GM19468 (cell line): ENCODE measurements at regions not wholly inside any gene's neighbourhood (a gene's known extent, or its start where the extent isn't known, plus 50 kb on each side); places are given as distances from the start of the nearest gene placed in this dataset.
"Not testable (repeated sequence)": the region's sequence is repeated elsewhere in the genome, so short reads cannot be mapped to it uniquely, and the experiment has no call there.

Experiments
- ATAC-seq: cut with Tn5 transposase; IDR thresholded peaks from one replicate; pipeline ENCODE4 v1.9.1; 2021; ENCODE audit warnings: mild to moderate bottlenecking, moderate library complexity, moderate number of reproducible peaks; ENCODE audit not compliant: unreplicated experiment; ENCODE audit errors: extremely low read depth

- ATAC-seq: not testable (repeated sequence)
Measured at GRCh38 chr2:230637486-230637885, 75.2 kb upstream of the CAB39 start.

GRCh38 chr2:230640540-230641011 is 72.1 kb upstream of the CAB39 start:
- no peak for ATAC-seq

- ATAC-seq: no peak
Measured at GRCh38 chr2:230642966-230643365, 69.7 kb upstream of the CAB39 start.

GRCh38 chr2:230643576-230644291 is 68.9 kb upstream of the CAB39 start:
- no peak for ATAC-seq

GRCh38 chr2:230644356-230644935 is 68.2 kb upstream of the CAB39 start:
- no peak for ATAC-seq

- ATAC-seq: no peak
Measured at GRCh38 chr2:230648356-230648755, 64.3 kb upstream of the CAB39 start.

GRCh38 chr2:230650585-230651137 is 62.0 kb upstream of the CAB39 start:
- ATAC-seq: peak; percentile 38

GRCh38 chr2:230654057-230654456 is 58.6 kb upstream of the CAB39 start:
- ATAC-seq: no peak

- no peak for ATAC-seq
Measured at GRCh38 chr2:230657462-230657861, 55.2 kb upstream of the CAB39 start.

- ATAC-seq: no peak
Measured at GRCh38 chr2:230657906-230658305, 54.7 kb upstream of the CAB39 start.

GRCh38 chr2:230658577-230658876 is 54.1 kb upstream of the CAB39 start:
- no peak for ATAC-seq

- ATAC-seq: peak; percentile 34
Measured at GRCh38 chr2:230658877-230659652, 53.6 kb upstream of the CAB39 start.

GRCh38 chr2:230660294-230661060 is 52.2 kb upstream of the CAB39 start:
- ATAC-seq: no peak

- ATAC-seq: no peak
Measured at GRCh38 chr2:230661072-230661957, 51.3 kb upstream of the CAB39 start.
